ENCODE measurements at regions not wholly inside any gene's neighbourhood (a gene's known extent, or its start where the extent isn't known, plus 50 kb on each side); places are given as distances from the start of the nearest gene placed in this dataset.

- Mint-ChIP-seq H3K4me3 (no peak overlapping the region), H3K4me1 (no peaks in the 10 kb centered on the region), H3K9me3 (peaks cover 0 to 13% (median 3%) of the 10 kb centered on the region in 8 donors), H3K27me3 (peaks cover 0 to 5% of the 10 kb centered on the region in 2 donors), H3K27ac (no peak overlapping the region), H3K36me3 (no peaks in the 10 kb centered on the region)
- Histone ChIP-seq H3K9me3 (ENCODE audit: control insufficient read depth in 1 of 2, low read length in 2 of 2) (no peaks in the 10 kb centered on the region), H3K27ac (ENCODE audit: low read depth, low read length) (no peak overlapping the region), H3K36me3 (ENCODE audit: insufficient read depth, low read length) (no peaks in the 10 kb centered on the region), H3K27me3 (ENCODE audit: insufficient read depth, low read length) (no peaks in the 10 kb centered on the region), H3K4me1 (ENCODE audit: insufficient read depth, low read length) (no peaks in the 10 kb centered on the region), H3K4me3 (ENCODE audit: low read length in 2 of 2) (no peak overlapping the region)
- ChIA-PET POLR2A (ENCODE audit: partially characterized antibody) (no interaction called here), CTCF (ENCODE audit: partially characterized antibody) (no interaction called here)
- intact Hi-C loops (cut with micrococcal nuclease), result no loop called here
- DNase-seq, result no peak
Measured at GRCh38 chr2:156930423-156930822, 327.1 kb upstream of the GALNT5 start.

GRCh38 chr2:156933645-156934225 is 323.8 kb upstream of the GALNT5 start:
- no peaks in the 10 kb centered on the region for H3K9me3 ChIP-seq (ENCODE audit: control insufficient read depth in 1 of 2, low read length in 2 of 2)
- no peaks in the 10 kb centered on the region for H3K4me1 ChIP-seq (ENCODE audit: insufficient read depth, low read length)
- Mint-ChIP-seq H3K27ac (no peak overlapping the region), H3K9me3 (peaks cover 0 to 2% (median 0%) of the 10 kb centered on the region in 8 donors), H3K27me3 (peaks cover 0 to 5% of the 10 kb centered on the region in 2 donors), H3K4me3 (no peak overlapping the region), H3K36me3 (no peaks in the 10 kb centered on the region), H3K4me1 (no peaks in the 10 kb centered on the region)
- intact Hi-C loops (cut with micrococcal nuclease), result no loop called here
- H3K36me3 ChIP-seq (ENCODE audit: insufficient read depth, low read length), result no peaks in the 10 kb centered on the region
- no peak for DNase-seq
- H3K27ac ChIP-seq (ENCODE audit: low read depth, low read length), result no peak overlapping the region
- no peaks in the 10 kb centered on the region for H3K27me3 ChIP-seq (ENCODE audit: insufficient read depth, low read length)
- POLR2A ChIA-PET (ENCODE audit: partially characterized antibody), result no interaction called here
- H3K4me3 ChIP-seq (ENCODE audit: low read length in 2 of 2), result no peak overlapping the region
- CTCF ChIA-PET (ENCODE audit: partially characterized antibody), result no interaction called here

DNA sequence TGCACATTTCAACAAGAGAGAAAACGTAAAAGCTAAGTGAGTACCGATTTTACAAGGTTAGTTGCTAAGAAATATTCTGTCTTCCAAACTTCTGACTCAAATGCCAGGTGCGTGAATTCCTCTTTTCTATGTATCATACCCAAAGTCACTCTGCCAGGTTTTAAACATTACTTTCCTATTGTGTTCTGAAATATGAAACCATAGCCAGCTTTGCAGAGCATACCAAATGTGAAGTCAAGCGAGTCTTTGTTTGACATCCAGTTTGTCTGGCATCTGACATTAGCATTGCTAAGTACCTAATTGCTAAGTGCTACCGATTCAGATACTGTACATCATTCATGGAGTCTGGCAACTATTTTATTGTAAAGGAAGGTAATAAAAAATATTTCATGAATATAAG is 321.9 kb upstream of the GALNT5 start:
- ChIA-PET POLR2A (ENCODE audit: partially characterized antibody) (no interaction called here), CTCF (ENCODE audit: partially characterized antibody) (no interaction called here)
- Histone ChIP-seq H3K9me3 (ENCODE audit: control insufficient read depth in 1 of 2, low read length in 2 of 2) (no peaks in the 10 kb centered on the region), H3K27me3 (ENCODE audit: insufficient read depth, low read length) (no peaks in the 10 kb centered on the region), H3K36me3 (ENCODE audit: insufficient read depth, low read length) (no peaks in the 10 kb centered on the region), H3K4me3 (ENCODE audit: low read length in 2 of 2) (no peak overlapping the region), H3K4me1 (ENCODE audit: insufficient read depth, low read length) (no peaks in the 10 kb centered on the region), H3K27ac (ENCODE audit: low read depth, low read length) (no peak overlapping the region)
- DNase-seq, result no peak
- intact Hi-C loops (cut with micrococcal nuclease), result no loop called here
- peaks cover 0 to 2% (median 0%) of the 10 kb centered on the region in 8 donors for H3K9me3 Mint-ChIP-seq
- H3K36me3 Mint-ChIP-seq, result no peaks in the 10 kb centered on the region
- no peaks in the 10 kb centered on the region for H3K4me1 Mint-ChIP-seq
- H3K27ac Mint-ChIP-seq, result no peak overlapping the region
- peaks cover 0 to 5% of the 10 kb centered on the region in 2 donors for H3K27me3 Mint-ChIP-seq
- no peak overlapping the region for H3K4me3 Mint-ChIP-seq

DNA sequence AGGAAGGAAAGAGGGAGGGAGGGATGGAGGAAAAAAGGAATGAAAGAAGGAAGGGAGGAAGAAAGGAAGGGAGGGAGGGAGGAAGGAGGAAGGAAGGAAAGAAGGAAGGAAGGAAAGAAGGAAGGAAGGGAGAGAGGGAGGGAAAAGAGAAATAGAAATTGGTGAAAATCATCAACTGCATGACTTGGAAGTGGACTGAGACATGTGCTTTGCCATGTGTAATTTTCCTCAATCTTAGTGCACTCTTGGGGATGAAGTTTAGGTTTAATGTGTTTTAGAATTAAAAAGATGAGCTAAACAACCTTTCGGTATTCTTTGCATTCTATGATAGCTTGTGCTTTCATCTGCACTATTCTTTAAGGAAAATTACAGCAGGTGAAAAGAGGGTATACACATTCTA is 320.1 kb upstream of the GALNT5 start:
- H3K4me1 Mint-ChIP-seq, result no peaks in the 10 kb centered on the region
- H3K9me3 Mint-ChIP-seq, result peaks cover 0 to 2% (median 0%) of the 10 kb centered on the region in 8 donors
- ChIA-PET CTCF (ENCODE audit: partially characterized antibody) (no interaction called here), POLR2A (ENCODE audit: partially characterized antibody) (no interaction called here)
- no peak for DNase-seq
- Histone ChIP-seq H3K36me3 (ENCODE audit: insufficient read depth, low read length) (no peaks in the 10 kb centered on the region), H3K27ac (ENCODE audit: low read depth, low read length) (no peak overlapping the region), H3K27me3 (ENCODE audit: insufficient read depth, low read length) (no peaks in the 10 kb centered on the region), H3K9me3 (ENCODE audit: control insufficient read depth in 1 of 2, low read length in 2 of 2) (no peaks in the 10 kb centered on the region), H3K4me3 (ENCODE audit: low read length in 2 of 2) (no peak overlapping the region), H3K4me1 (ENCODE audit: insufficient read depth, low read length) (no peaks in the 10 kb centered on the region)
- H3K27ac Mint-ChIP-seq, result no peak overlapping the region
- intact Hi-C loops (cut with micrococcal nuclease), result no loop called here
- H3K4me3 Mint-ChIP-seq, result no peak overlapping the region
- H3K27me3 Mint-ChIP-seq, result peaks cover 0 to 5% of the 10 kb centered on the region in 2 donors
- H3K36me3 Mint-ChIP-seq, result no peaks in the 10 kb centered on the region

DNA sequence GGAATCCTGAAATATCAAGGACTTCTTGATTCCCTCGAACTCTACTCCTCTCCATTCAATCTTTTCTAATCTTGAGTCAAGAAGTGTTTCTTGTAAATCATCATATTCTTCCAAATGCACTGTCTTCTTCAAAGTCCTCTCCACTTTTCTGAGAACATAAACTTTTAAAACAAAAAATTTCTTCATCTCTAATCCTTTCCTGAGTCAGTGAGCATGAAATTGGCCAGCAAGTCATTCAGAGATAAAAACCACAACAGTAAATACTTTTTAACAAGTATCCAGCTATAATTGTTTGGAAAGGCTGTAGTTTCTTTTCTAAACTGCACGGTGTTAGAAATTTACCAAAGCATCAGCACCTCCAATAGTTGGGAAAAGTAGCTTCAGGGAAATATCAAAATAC is 312.6 kb upstream of the GALNT5 start:
- no peak overlapping the region for H3K4me3 Mint-ChIP-seq
- no peaks in the 10 kb centered on the region for H3K9me3 Mint-ChIP-seq
- no peaks in the 10 kb centered on the region for H3K27me3 ChIP-seq (ENCODE audit: insufficient read depth, low read length)

GRCh38 chr2:156947261-156947660 is 310.2 kb upstream of the GALNT5 start:
- Mint-ChIP-seq H3K36me3 (no peaks in the 10 kb centered on the region), H3K27ac (no peak overlapping the region)
- DNase-seq, result no peak

More for the DNA sequence above, 312.6 kb upstream of the GALNT5 start:
- H3K27ac ChIP-seq (ENCODE audit: low read depth, low read length), result no peak overlapping the region
- POLR2A ChIA-PET (ENCODE audit: partially characterized antibody), result no interaction called here
- CTCF ChIA-PET (ENCODE audit: partially characterized antibody), result no interaction called here
- no peaks in the 10 kb centered on the region for H3K36me3 ChIP-seq (ENCODE audit: insufficient read depth, low read length)
- Mint-ChIP-seq H3K4me1 (no peaks in the 10 kb centered on the region), H3K27me3 (no peaks in the 10 kb centered on the region), H3K36me3 (no peaks in the 10 kb centered on the region), H3K27ac (no peak overlapping the region)
- H3K4me1 ChIP-seq (ENCODE audit: insufficient read depth, low read length), result no peaks in the 10 kb centered on the region
- no peaks in the 10 kb centered on the region for H3K9me3 ChIP-seq (ENCODE audit: control insufficient read depth in 1 of 2, low read length in 2 of 2)
- DNase-seq, result no peak
- intact Hi-C loops (cut with micrococcal nuclease), result no loop called here
- H3K4me3 ChIP-seq (ENCODE audit: low read length in 2 of 2), result no peak overlapping the region

DNA sequence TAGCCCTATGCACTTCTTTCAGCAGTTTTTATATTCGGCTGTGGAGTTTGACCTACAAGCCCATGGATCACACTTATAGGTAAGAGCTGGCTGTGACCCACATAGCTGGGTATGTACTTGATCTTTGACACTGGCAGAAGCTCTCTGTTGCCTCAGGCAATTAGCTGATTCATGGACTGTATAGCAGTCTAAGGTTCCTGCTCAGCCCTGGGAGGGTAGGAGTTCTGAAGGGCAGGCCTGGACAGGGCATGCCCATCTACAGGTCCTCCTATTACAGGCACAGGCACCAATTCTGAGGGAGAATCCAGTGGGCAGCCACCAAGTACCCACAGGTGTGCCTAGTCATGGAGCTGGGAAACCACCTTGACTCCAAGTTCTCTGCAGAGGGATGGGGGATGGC is 301.8 kb upstream of the GALNT5 start:
- Mint-ChIP-seq H3K27ac (no peak overlapping the region), H3K4me1 (no peaks in the 10 kb centered on the region), H3K36me3 (no peaks in the 10 kb centered on the region), H3K4me3 (no peak overlapping the region), H3K27me3 (no peaks in the 10 kb centered on the region), H3K9me3 (peaks cover 0 to 7% (median 2%) of the 10 kb centered on the region in 8 donors)
- ChIA-PET POLR2A (ENCODE audit: partially characterized antibody) (interaction anchor here (0.8 kb wide), 1 partner anchor 8 kb away, joined by 3 read pairs; no protein-coding TSS in a partner anchor), CTCF (ENCODE audit: partially characterized antibody) (no interaction called here)
- Histone ChIP-seq H3K36me3 (ENCODE audit: insufficient read depth, low read length) (no peaks in the 10 kb centered on the region), H3K27me3 (ENCODE audit: insufficient read depth, low read length) (no peaks in the 10 kb centered on the region), H3K4me3 (ENCODE audit: low read length in 2 of 2) (no peak overlapping the region), H3K9me3 (ENCODE audit: control insufficient read depth in 1 of 2, low read length in 2 of 2) (peaks cover 0 to 5% of the 10 kb centered on the region in 2 donors), H3K4me1 (ENCODE audit: insufficient read depth, low read length) (no peaks in the 10 kb centered on the region), H3K27ac (ENCODE audit: low read depth, low read length) (no peak overlapping the region)
- DNase-seq, result no peak
- intact Hi-C loops (cut with micrococcal nuclease), result no loop called here

More at GRCh38 chr2:156947261-156947660, 310.2 kb upstream of the GALNT5 start:
- ChIA-PET CTCF (ENCODE audit: partially characterized antibody) (no interaction called here), POLR2A (ENCODE audit: partially characterized antibody) (interaction anchor here (0.8 kb wide), 1 partner anchor 9 kb away, joined by 3 read pairs; no protein-coding TSS in a partner anchor)
- no peaks in the 10 kb centered on the region for H3K27me3 Mint-ChIP-seq
- H3K4me3 Mint-ChIP-seq, result no peak overlapping the region
- H3K4me1 Mint-ChIP-seq, result no peaks in the 10 kb centered on the region
- H3K9me3 Mint-ChIP-seq, result peaks cover 0 to 4% (median 0%) of the 10 kb centered on the region in 8 donors
- H3K36me3 ChIP-seq (ENCODE audit: insufficient read depth, low read length), result no peaks in the 10 kb centered on the region
- no peak overlapping the region for H3K4me3 ChIP-seq (ENCODE audit: low read length in 2 of 2)
- intact Hi-C loops (cut with micrococcal nuclease), result no loop called here
- H3K4me1 ChIP-seq (ENCODE audit: insufficient read depth, low read length), result no peaks in the 10 kb centered on the region
- H3K9me3 ChIP-seq (ENCODE audit: control insufficient read depth in 1 of 2, low read length in 2 of 2), result no peaks in the 10 kb centered on the region
- H3K27me3 ChIP-seq (ENCODE audit: insufficient read depth, low read length), result no peaks in the 10 kb centered on the region
- H3K27ac ChIP-seq (ENCODE audit: low read depth, low read length), result no peak overlapping the region
